ENCODE measurements at regions not wholly inside any gene's neighbourhood (a gene's known extent, or its start where the extent isn't known, plus 50 kb on each side); places are given as distances from the start of the nearest gene placed in this dataset.

DNA sequence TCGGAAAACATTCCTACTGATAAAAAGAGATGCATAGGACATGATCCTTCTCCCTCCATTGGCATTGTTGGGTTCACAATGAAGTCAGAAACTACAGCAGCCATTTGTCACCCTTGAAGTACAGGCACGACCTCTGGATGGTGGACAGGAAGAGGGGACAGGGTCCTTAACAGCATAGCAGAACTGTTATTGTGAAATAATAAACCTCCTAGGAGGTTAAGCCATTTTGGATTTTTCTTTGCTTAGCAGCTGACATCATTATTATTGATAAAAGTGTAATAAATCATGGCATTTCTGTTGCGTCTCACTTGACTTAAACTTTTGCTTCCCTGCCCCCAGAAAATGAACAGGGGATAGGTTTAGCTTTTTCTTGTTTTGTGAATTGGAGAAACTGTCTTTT lies 134.3 kb upstream of the SASH1 start:
- WGBS, 2 experiments (ENCODE audit: extremely low coverage in 1 of 2, insufficient coverage in 1 of 2, insufficient read length in 1 of 2, insufficient replicate concordance in 2 of 2, low coverage in 1 of 2, low lambda C conversion rate in 2 of 2, missing lambda C conversion rate in 1 of 2), result 88% methylated on average over 3 of the region's 3 CpGs; no CpG with 5 or more reads in 1 of the 2 experiments
- ChIA-PET POLR2A (ENCODE audit: partially characterized antibody) (no interaction called here), CTCF (ENCODE audit: partially characterized antibody) (interaction anchor here (1.1 to 1.3 kb wide), 2 partner anchors 10 to 18 kb away, joined by 3 to 4 read pairs; no protein-coding TSS in a partner anchor)
- Histone ChIP-seq H3K18ac (ENCODE audit: extremely low read depth, low read length) (no peak overlapping the region), H3K36me3 (ENCODE audit: control insufficient read depth in 2 of 4, insufficient read depth in 4 of 4, low read length in 3 of 4) (no peaks in the 10 kb centered on the region), H3K27me3 (replicated peaks in 1 of 4; ENCODE audit: control insufficient read depth in 3 of 4, extremely low read depth in 1 of 4, insufficient read depth in 3 of 4, low read length in 3 of 4) (no peaks in the 10 kb centered on the region), H2BK5ac (ENCODE audit: low read depth, low read length) (no peak overlapping the region), H3K27ac (ENCODE audit: low read depth, low read length) (no peak overlapping the region), H4K5ac (ENCODE audit: insufficient read length, low read depth, low read length) (no peak overlapping the region), H3K9me3 (ENCODE audit: insufficient read depth in 2 of 2, low read depth in 1 of 2, low read length in 1 of 2) (no peaks in the 10 kb centered on the region), H3K23ac (ENCODE audit: insufficient read length) (no peak overlapping the region), H2BK15ac (ENCODE audit: low read length) (no peak overlapping the region), H3K4ac (replicated peaks; ENCODE audit: insufficient read length, low read depth, low read length) (no peak overlapping the region), H3K56ac (replicated peaks; ENCODE audit: insufficient read length, low read depth, low read length) (no peak overlapping the region), H2BK120ac (replicated peaks; ENCODE audit: low read depth, low read length) (no peak overlapping the region), H3K9ac (replicated peaks in 1 of 4; ENCODE audit: extremely low read depth in 1 of 4, low read depth in 3 of 4, low read length in 3 of 4) (no peak overlapping the region), H3K79me1 (ENCODE audit: low read depth, low read length) (no peaks in the 10 kb centered on the region), H3K4me2 (ENCODE audit: insufficient read depth in 1 of 2, low read depth in 2 of 2, low read length in 2 of 2) (no peak overlapping the region), H4K20me1 (replicated peaks in 1 of 2; ENCODE audit: control insufficient read depth in 1 of 2, insufficient read depth in 2 of 2, low read length in 2 of 2) (no peaks in the 10 kb centered on the region), H3K14ac (ENCODE audit: insufficient read length) (no peak overlapping the region), H2AFZ (ENCODE audit: low read length) (no peak overlapping the region), H3K79me2 (ENCODE audit: control insufficient read depth in 1 of 2, insufficient read depth in 2 of 2, low read length in 2 of 2) (no peaks in the 10 kb centered on the region), H3K4me1 (replicated peaks in 1 of 4; ENCODE audit: control insufficient read depth in 3 of 4, insufficient read depth in 4 of 4, low read length in 3 of 4) (no peaks in the 10 kb centered on the region), H4K8ac (ENCODE audit: extremely low read depth, insufficient read depth, low read length) (no peak overlapping the region), H3K4me3 (ENCODE audit: extremely low read depth in 1 of 4, insufficient read depth in 2 of 4, low read depth in 3 of 4, low read length in 4 of 4) (no peak overlapping the region), H2AK5ac (ENCODE audit: low read depth, low read length) (no peak overlapping the region), H4K91ac (replicated peaks; ENCODE audit: insufficient read length, low read length) (no peak overlapping the region), H2BK20ac (ENCODE audit: low read length) (no peak overlapping the region), H2BK12ac (ENCODE audit: low read depth, low read length) (no peak overlapping the region), H3K23me2 (ENCODE audit: low read depth, low read length) (no peaks in the 10 kb centered on the region; the same call in 1 of the 2 replicates)
- FAIRE-seq (no peak), DNase-seq (ENCODE audit: low read depth in 1 of 2, low spot score in 2 of 2) (no peak)
- no peak for TF ChIP-seq CBX8 (IDR thresholded peaks at IDR 0.05; ENCODE audit: borderline replicate concordance, low read depth, low read length)
- TF ChIP-seq, protein P1, sequence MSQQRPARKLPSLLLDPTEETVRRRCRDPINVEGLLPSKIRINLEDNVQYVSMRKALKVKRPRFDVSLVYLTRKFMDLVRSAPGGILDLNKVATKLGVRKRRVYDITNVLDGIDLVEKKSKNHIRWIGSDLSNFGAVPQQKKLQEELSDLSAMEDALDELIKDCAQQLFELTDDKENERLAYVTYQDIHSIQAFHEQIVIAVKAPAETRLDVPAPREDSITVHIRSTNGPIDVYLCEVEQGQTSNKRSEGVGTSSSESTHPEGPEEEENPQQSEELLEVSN (IDR thresholded peaks at IDR 0.05), result no peak
- no peak for TF ChIP-seq RXRA (IDR thresholded peaks at IDR 0.05; ENCODE audit: insufficient read depth, low read depth, low read length)
- TF ChIP-seq TAF7 (optimal IDR thresholded peaks at IDR 0.05; ENCODE audit: borderline replicate concordance, low read depth, low read length), result no peak
- TF ChIP-seq BACH1 (IDR thresholded peaks at IDR 0.05; ENCODE audit: low read length), result no peak
- TF ChIP-seq HDAC6 (IDR thresholded peaks at IDR 0.05; ENCODE audit: low read depth, low read length), result no peak
- TF ChIP-seq EZH2 (IDR thresholded peaks at IDR 0.05; ENCODE audit: low read depth, low read length, severe bottlenecking), result no peak
- TF ChIP-seq RFX5 (IDR thresholded peaks at IDR 0.05; ENCODE audit: borderline replicate concordance, low read depth, low read length), result no peak
- TF ChIP-seq BRCA1 (IDR thresholded peaks at IDR 0.05; ENCODE audit: low read depth, low read length), result no peak
- no peak for TF ChIP-seq EP300 (IDR thresholded peaks at IDR 0.05; ENCODE audit: borderline replicate concordance in 1 of 2, low read depth in 2 of 2, low read length in 2 of 2)
- TF ChIP-seq GABPA (IDR thresholded peaks at IDR 0.05; ENCODE audit: borderline replicate concordance, insufficient read depth, low read length), result no peak
- no peak for TF ChIP-seq POLR2AphosphoS5 (IDR thresholded peaks at IDR 0.05; ENCODE audit: low read depth, low read length)
- no peak for TF ChIP-seq NRF1 (IDR thresholded peaks at IDR 0.05; ENCODE audit: low read depth, low read length)
- TF ChIP-seq SIRT6 (IDR thresholded peaks at IDR 0.05; ENCODE audit: low read length), result no peak

Data from H1 (cell line).